Fibroblast of the aortic adventitia (primary cell): ENCODE measurements at regions not wholly inside any gene's neighbourhood (a gene's known extent, or its start where the extent isn't known, plus 50 kb on each side); places are given as distances from the start of the nearest gene placed in this dataset.

Experiments
- DNase-seq: peaks from one replicate; pipeline ENCODE4 v3.0.0-alpha.2; 2010; ENCODE audit warnings: low read depth
- H3K4me3 ChIP-seq: 2 replicates; pipeline ENCODE4 v1.5.1; 2011; ENCODE audit warnings: low read depth, mild to moderate bottlenecking, control low read depth, low read length, moderate library complexity
- TF ChIP-seq, protein P1 (sequence below): IDR thresholded peaks from 2 replicates; pipeline ENCODE4 v1.5.1; 2011; ENCODE audit warnings: mild to moderate bottlenecking, low read length, control low read depth, inconsistent platforms; ENCODE audit not compliant: insufficient read depth

DNA sequence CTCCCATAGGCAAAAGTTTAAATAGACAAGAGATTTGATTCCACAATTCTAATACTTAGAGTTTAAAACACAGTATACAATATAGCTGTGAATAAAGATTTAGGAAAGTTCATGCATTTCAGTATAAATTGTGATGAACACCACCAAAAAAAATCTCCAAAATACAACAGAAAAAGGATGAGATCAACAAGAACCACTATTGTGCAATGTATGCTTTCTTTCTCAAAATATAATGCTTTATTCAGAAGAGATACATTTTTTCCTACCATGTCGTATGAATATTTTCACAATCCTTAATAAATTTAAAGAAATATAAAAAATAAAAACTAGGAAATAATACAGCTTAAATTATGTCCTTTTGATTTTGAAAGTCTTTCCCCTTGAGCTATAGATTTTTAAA, 1309.2 kb downstream of the MRPL39 start:
- no peak for DNase-seq
- no peak overlapping the region for H3K4me3 ChIP-seq
- TF ChIP-seq, protein P1, sequence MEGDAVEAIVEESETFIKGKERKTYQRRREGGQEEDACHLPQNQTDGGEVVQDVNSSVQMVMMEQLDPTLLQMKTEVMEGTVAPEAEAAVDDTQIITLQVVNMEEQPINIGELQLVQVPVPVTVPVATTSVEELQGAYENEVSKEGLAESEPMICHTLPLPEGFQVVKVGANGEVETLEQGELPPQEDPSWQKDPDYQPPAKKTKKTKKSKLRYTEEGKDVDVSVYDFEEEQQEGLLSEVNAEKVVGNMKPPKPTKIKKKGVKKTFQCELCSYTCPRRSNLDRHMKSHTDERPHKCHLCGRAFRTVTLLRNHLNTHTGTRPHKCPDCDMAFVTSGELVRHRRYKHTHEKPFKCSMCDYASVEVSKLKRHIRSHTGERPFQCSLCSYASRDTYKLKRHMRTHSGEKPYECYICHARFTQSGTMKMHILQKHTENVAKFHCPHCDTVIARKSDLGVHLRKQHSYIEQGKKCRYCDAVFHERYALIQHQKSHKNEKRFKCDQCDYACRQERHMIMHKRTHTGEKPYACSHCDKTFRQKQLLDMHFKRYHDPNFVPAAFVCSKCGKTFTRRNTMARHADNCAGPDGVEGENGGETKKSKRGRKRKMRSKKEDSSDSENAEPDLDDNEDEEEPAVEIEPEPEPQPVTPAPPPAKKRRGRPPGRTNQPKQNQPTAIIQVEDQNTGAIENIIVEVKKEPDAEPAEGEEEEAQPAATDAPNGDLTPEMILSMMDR, result no peak

DNA sequence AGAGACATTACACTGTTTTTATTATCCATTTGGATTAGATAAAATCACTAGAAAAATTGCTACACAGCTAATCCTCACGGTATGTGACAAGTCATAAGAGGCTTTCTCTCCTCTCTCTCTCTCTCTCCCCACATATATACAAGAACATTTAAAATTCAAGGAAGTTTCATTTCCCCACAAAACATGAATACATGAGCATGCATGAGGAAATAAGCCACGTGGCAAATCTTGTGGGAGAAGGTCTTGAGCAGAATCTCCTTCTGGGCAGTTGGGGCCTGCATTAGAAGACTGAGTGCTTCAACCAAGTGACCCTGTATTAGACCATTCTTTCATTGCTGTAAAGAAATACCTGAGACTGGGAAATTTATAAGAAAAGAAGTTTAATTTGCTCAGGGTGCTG, 1313.1 kb downstream of the MRPL39 start:
- TF ChIP-seq, protein P1, result no peak
- no peak for DNase-seq

DNA sequence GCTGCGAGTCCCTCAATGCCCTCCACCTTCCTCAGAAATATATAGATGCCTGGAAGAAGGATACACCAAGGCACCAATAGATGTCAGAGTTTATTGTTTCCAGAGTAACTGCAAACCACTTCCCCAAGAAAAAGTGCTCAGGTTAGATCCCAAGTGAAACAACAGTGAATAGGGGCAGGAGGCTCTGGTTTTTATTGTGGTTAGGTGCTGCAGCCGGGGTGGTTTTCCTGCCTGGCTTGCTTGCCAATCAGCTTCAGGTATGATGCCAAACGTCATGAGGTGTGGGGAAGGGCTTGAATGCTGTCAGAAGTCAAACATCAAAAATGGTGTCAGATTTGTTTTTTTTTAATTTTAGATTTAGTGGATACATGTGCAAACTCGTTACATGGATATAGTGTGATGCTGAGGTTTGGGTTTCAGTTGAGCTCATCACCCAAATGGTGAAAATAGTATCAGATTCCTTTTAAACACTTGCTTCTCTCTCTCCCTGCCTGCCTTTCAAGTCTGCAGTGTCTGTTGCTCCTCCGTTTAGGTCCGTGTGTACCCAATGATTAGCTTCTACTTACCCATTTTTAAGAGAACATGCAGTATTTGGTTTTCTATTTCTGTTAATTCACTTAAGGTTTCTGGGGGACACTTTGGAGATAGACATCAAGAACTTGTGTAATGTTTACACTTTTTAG, 1317.0 kb downstream of the MRPL39 start:
- no peak for DNase-seq
- TF ChIP-seq, protein P1, result no peak
- no peak overlapping the region for H3K4me3 ChIP-seq

More for the DNA sequence above, 1313.1 kb downstream of the MRPL39 start:
- H3K4me3 ChIP-seq, result no peak overlapping the region

DNA sequence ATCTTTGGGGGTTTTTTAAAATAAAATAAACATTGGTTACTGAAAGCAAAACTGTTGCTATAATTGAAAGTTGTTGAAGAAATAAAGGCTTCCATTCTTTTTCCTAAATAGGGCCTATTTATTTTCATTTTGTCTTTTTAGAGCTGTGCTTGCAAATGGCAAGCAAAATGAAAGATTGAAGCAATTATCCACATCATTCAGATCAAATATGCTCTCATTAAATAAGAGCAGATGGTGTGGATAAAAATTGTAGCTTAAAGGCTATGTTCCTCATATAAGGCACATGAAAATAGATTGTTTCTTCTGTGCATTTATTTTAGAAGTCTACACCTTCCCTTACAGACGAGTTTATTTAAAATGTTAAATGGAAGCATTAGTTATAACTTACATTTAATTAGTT, 1317.7 kb downstream of the MRPL39 start:
- TF ChIP-seq, protein P1, result no peak
- no peak overlapping the region for H3K4me3 ChIP-seq
- no peak for DNase-seq

DNA sequence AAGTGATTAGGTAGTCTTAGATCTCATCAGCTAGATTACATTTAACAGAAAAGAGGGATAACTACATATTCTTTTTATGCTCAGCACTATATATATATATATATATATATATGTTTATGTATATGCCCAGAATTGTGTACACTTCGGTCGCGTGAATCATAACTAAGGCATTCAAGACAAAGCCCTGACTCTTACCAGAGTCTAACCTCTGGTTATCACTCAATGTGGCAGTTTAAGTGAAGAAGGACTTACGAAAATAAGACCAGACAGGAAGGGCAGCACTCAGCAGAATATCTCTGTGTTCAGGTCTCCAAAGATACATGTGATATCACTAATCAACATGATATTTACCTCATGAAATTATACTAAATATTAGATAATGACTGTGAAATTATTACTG, 1326.7 kb downstream of the MRPL39 start:
- no peak for DNase-seq
- no peak overlapping the region for H3K4me3 ChIP-seq

DNA sequence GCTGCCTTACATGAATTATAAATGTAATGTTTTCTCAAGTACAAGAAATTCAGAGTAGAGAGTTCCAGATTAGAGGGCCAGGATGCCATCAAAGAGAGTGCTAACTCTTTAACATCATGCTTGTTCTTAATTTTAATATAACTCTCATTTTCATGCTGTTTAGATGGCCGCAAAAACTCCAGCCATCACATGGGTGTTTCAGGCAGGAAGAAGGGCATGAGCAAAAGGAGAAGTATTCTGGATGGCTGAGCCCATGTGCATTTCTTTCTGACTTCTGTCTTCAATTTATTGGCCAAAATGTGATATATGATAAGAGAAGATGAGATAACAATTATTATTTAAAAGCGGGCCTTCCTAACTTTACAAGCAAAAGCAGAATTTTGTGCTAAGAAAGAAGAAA, 1328.6 kb downstream of the MRPL39 start:
- DNase-seq, result no peak
- H3K4me3 ChIP-seq, result no peak overlapping the region
- TF ChIP-seq, protein P1, result no peak

More for the DNA sequence above, 1326.7 kb downstream of the MRPL39 start:
- TF ChIP-seq, protein P1, result no peak

DNA sequence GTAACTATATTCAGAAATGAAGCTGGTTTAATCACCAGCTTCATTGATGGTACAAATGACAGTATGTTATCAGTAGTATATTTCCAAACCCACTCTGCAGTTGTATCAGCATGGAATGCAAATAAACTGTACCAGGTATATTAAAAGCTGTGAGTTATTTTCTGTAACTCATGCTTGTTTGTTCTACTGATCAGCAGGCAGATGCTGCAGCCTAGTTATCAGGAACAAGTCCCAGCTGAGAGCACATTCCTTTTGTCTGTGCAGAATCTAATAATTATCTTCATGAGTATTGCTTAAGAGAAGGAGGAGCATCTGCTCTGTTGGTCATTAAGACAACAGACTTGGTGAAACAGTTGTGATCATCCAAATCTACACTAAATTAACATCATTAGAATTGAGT, 1331.1 kb downstream of the MRPL39 start:
- DNase-seq, result no peak
- TF ChIP-seq, protein P1, result no peak
- no peak overlapping the region for H3K4me3 ChIP-seq
